Pancreas (tissue), 10 donors: ENCODE measurements at regions not wholly inside any gene's neighbourhood (a gene's known extent, or its start where the extent isn't known, plus 50 kb on each side); places are given as distances from the start of the nearest gene placed in this dataset.

Experiments used
- ATAC-seq, 4 donors: fragments of 200-7000 bp; cut with Tn5 transposase; one replicate each; pipeline versions ENCODE4 v1.8.0 to v1.9.1; 2020; ENCODE audit warnings: mild to moderate bottlenecking in 4 of 4, moderate library complexity in 4 of 4
- DNase-seq, 6 donors: peaks; one replicate each; pipeline ENCODE4 v3.0.0-alpha.2; 2020
- FAIRE-seq: peaks from 2 replicates; lab custom pipeline; 2012; peaks lifted over from hg19 to GRCh38; lab: Jason Lieb, UNC
- H3K27ac ChIP-seq, 4 donors: fragments of 200-600 bp; sonication (generic); 1 replicate in 3 of 4; 2 replicates in 1 of 4; pipeline versions ENCODE4 v1.5.0 to v1.8.0; 2020
- H3K27me3 ChIP-seq, 4 donors: fragments of 200-600 bp; one replicate each; pipeline ENCODE4 v1.8.0; 2021
- H3K36me3 ChIP-seq, 3 donors: fragments of 200-600 bp; sonication (generic) in 1 of 3; one replicate each; pipeline versions ENCODE4 v1.5.0 to v1.8.0; 2020 to 2021
- H3K4me1 ChIP-seq, 3 donors: fragments of 200-600 bp; one replicate each; pipeline ENCODE4 v1.8.0; 2021
- H3K4me3 ChIP-seq, 4 donors: fragments of 200-600 bp; sonication (generic) in 2 of 4; one replicate each; pipeline versions ENCODE4 v1.5.0 to v1.8.0; 2020 to 2021
- H3K9me3 ChIP-seq, 4 donors: fragments of 200-600 bp; one replicate each; pipeline ENCODE4 v1.8.0; 2021
- WGBS, 2 donors: extraction: QIAGEN DNeasy Blood & Tissue Kit; methylation state at CpG; one replicate each; pipeline ENCODE4 v1.1.7; 2013; 5-methylcytosine and 5-hydroxymethylcytosine counted together
- intact Hi-C, 3 donors: fragments of 100-400 bp; cut with DNase I; formaldehyde crosslinking; loops; one replicate each; pipeline versions ENCODE4 v1.11.1 to v1.14.2; 2022
- TF ChIP-seq, protein P1 (sequence below), 4 donors: fragments of 200-600 bp; sonication (generic) in 3 of 4; IDR thresholded peaks; one replicate each; pipeline versions ENCODE4 v1.5.0 to v1.8.0; 2021; ENCODE audit warnings: antibody characterized with exemption in 4 of 4
- donor health status: healthy with polysubstance abuse.
- donor health status: DM: no; HTN: no; CAD: no; lungs with moderate emphysema.
- donor health status: DM: no; HTN: no; CAD: no.
- donor health status: control.
- donor health status: control.
- donor health status: Bipolar disorder and iron deficiency.
- donor health status: DM: yes; HTN: yes; CAD: no.
- donor health status: DM: no; HTN: no; CAD: no.
- donor health status: DM: no; HTN: no; CAD: no.
- donor health status: DM: yes; HTN: yes; CAD: no.

DNA sequence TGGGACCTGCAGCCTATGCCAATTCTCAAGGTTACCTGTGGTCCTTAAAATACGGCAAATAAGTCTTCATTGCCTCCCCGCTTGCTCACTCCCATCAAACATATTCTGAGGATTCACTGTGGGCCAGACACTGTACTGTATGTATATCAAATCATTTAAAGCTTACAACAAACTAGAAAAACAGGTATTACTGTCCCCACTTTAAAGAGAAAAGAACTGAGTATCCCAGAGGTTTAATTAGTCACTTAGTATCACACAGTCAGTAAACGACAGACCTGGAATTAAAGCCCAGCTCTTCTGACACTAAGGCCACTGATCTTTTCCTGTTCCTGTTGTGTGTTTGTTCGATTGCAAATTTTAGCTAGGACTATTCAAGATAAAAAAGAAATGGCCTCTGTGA, 248.2 kb downstream of the ACTL7B start:
- intact Hi-C loops, result no loop called here
- no peak for FAIRE-seq

DNA sequence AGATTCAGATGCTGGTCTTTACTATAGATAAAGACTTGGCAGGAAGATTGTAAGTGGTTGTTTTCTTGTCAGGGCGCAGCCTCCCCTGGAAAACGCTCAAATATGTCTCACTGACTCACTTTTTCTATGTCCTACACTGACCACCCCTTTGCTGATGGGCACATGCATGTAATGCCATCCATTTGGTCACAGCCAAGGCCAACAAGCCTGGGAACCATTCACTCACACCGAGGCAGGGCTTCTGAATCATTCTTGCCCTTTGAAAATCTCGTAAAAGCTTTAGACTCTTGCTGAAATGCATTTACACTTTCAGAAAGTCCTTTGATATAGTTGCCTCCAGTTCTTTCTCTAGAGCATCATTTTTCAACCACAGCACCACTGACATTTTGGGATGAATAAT, 249.4 kb downstream of the ACTL7B start:
- WGBS, 2 donors, result 52 to 59% methylated on average over 4 of the region's 4 CpGs
- intact Hi-C loops, result no loop called here
- no peak for ATAC-seq
- TF ChIP-seq, protein P1, sequence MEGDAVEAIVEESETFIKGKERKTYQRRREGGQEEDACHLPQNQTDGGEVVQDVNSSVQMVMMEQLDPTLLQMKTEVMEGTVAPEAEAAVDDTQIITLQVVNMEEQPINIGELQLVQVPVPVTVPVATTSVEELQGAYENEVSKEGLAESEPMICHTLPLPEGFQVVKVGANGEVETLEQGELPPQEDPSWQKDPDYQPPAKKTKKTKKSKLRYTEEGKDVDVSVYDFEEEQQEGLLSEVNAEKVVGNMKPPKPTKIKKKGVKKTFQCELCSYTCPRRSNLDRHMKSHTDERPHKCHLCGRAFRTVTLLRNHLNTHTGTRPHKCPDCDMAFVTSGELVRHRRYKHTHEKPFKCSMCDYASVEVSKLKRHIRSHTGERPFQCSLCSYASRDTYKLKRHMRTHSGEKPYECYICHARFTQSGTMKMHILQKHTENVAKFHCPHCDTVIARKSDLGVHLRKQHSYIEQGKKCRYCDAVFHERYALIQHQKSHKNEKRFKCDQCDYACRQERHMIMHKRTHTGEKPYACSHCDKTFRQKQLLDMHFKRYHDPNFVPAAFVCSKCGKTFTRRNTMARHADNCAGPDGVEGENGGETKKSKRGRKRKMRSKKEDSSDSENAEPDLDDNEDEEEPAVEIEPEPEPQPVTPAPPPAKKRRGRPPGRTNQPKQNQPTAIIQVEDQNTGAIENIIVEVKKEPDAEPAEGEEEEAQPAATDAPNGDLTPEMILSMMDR (IDR thresholded peaks at IDR 0.05), result no peak
- H3K4me1 ChIP-seq, result no peaks in the 10 kb centered on the region
- no peaks in the 10 kb centered on the region for H3K9me3 ChIP-seq
- no peaks in the 10 kb centered on the region for H3K27me3 ChIP-seq
- FAIRE-seq, result no peak
- no peak overlapping the region for H3K4me3 ChIP-seq
- H3K36me3 ChIP-seq, result no peaks in the 10 kb centered on the region
- no peak overlapping the region for H3K27ac ChIP-seq
- no peak for DNase-seq

More for the DNA sequence above, 248.2 kb downstream of the ACTL7B start:
- Histone ChIP-seq H3K27me3 (no peaks in the 10 kb centered on the region), H3K27ac (no peak overlapping the region), H3K4me1 (no peaks in the 10 kb centered on the region), H3K4me3 (no peak overlapping the region), H3K36me3 (no peaks in the 10 kb centered on the region), H3K9me3 (no peaks in the 10 kb centered on the region)
- TF ChIP-seq, protein P1 (IDR thresholded peaks at IDR 0.05), result no peak
- 50 to 52% methylated on average over 4 of the region's 4 CpGs for WGBS, 2 donors
- ATAC-seq (no peak), DNase-seq (no peak)

DNA sequence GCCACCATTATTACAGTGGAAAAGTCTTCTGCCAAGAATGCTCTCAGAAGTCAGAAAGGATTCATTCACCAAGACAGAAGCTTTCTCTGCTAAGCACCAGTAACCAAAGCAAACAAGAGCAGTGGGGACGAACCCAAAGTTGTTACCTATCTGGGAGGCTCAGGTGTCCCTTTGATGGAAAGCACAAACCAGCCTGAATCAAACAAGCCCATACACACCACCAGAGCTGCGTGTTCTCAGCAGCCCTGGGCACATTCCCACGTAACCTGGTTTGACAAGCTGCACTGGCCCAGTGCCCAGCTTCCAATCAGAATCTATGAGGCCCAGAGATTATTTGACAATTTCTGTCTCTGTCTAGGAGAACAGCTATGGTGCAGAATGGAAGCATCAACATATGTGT, 252.6 kb downstream of the ACTL7B start:
- Histone ChIP-seq H3K36me3 (no peaks in the 10 kb centered on the region), H3K4me3 (no peak overlapping the region), H3K4me1 (no peaks in the 10 kb centered on the region), H3K27me3 (peaks cover 0 to 7% (median 0%) of the 10 kb centered on the region in 4 donors), H3K27ac (no peak overlapping the region), H3K9me3 (no peaks in the 10 kb centered on the region)
- ATAC-seq (peak in 1 of 4 donors; percentile 41), FAIRE-seq (no peak), DNase-seq (peak in 2 of 6 donors; percentile 14 to 33)
- 15 to 17% methylated on average over 3 of the region's 3 CpGs for WGBS, 2 donors
- intact Hi-C loops, result no loop called here
- TF ChIP-seq, protein P1 (IDR thresholded peaks at IDR 0.05), result no peak

DNA sequence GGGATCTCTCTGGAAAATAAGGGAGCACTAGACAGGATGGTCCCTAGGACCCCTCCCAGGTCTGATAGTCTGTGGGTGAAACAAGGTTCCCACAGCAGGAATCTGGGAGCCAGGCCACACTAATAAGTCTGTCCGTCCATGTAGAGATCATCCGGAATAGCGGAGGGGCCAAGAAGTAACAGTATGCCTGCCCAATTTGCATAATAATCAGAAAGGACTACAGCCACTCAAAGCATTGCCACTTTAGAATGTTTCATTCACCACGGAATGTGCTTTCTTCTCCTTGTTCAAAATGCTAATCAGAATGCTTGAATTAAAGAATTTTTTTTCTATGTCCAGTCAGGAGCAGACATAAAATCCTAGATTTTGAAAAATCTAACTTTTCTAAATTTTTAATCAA, 254.9 kb downstream of the ACTL7B start:
- TF ChIP-seq, protein P1 (IDR thresholded peaks at IDR 0.05), result no peak
- FAIRE-seq, result no peak
- Histone ChIP-seq H3K27me3 (peaks cover 0 to 7% (median 0%) of the 10 kb centered on the region in 4 donors), H3K9me3 (no peaks in the 10 kb centered on the region), H3K27ac (no peak overlapping the region), H3K4me1 (no peaks in the 10 kb centered on the region), H3K4me3 (no peak overlapping the region), H3K36me3 (no peaks in the 10 kb centered on the region)
- 70 to 81% methylated on average over 4 of the region's 4 CpGs for WGBS, 2 donors
- intact Hi-C loops, result no loop called here
- no peak for DNase-seq
- ATAC-seq, result no peak

DNA sequence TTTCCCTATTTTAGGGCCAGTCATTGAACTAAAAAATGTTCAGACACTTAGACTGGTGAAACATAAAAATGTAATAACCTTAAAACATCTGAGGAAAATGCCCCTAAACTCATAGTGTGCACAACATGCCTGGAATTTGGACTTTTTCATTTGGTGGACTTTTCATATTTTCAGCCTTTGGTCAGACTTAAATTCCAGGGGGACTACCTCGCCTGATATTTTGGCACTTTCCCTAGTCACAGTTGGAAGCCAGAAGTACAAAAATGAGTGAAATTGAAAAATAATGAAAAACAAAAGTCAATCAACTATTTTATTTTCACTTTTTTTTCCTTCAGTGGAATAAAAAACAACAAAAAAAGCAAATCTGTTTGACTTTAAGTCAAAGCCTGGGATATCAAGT, 256.2 kb downstream of the ACTL7B start:
- WGBS, 2 donors, result 45 to 50% methylated on average over 1 of the region's 1 CpG
- H3K9me3 ChIP-seq, result no peaks in the 10 kb centered on the region
- intact Hi-C loops, result no loop called here
- H3K27me3 ChIP-seq, result peaks cover 0 to 7% (median 0%) of the 10 kb centered on the region in 4 donors
- ATAC-seq (no peak), DNase-seq (no peak), FAIRE-seq (no peak)
- H3K36me3 ChIP-seq, result no peaks in the 10 kb centered on the region
- TF ChIP-seq, protein P1 (IDR thresholded peaks at IDR 0.05), result no peak
- H3K27ac ChIP-seq, result no peak overlapping the region
- no peaks in the 10 kb centered on the region for H3K4me1 ChIP-seq
- H3K4me3 ChIP-seq, result no peak overlapping the region
